ENCODE measurements at regions not wholly inside any gene's neighbourhood (a gene's known extent, or its start where the extent isn't known, plus 50 kb on each side); places are given as distances from the start of the nearest gene placed in this dataset.

DNA sequence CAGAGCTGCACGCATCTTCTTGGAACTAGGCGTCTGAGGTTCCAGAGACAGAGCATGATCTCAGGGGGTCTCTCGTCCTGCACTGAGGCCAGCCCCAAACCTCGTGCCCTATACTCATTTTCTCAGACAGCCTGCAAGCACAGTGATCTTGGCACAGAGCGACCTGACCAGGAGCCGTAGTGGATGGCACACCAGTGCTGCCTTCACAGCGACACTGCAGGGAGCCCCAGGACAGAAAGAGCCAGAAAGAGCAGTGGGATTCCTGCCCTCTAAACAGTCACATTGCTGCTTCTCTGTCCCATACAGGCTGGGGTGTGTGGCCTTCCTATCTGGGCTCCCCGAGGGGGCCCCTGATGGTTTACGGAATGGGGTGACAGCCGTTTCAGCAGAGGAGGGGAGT is 131.0 kb downstream of the RBFOX3 start:
- no peak for DNase-seq (ENCODE audit: low read depth, low spot score)
- no peak overlapping the region for H3K27ac ChIP-seq

DNA sequence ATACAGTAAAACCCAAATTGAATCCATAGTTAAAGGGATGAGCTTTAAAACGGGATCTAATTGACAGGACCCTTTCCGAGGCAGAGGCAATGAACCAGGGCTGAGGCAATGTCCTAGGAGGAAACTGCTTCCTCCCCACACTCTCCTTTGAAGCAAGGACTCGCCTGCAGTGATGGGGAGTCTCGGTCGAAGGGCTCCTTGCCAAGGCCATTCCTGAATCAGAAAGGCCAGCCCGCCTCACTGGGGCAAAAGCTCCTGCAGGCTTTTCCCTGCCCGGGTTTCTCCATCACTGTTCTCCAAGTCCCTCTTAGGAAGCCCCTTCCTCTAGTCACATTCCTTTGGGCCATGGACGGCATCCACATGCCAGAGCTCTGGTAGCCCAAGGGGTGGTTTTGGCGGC is 132.0 kb downstream of the RBFOX3 start:
- H3K27ac ChIP-seq = no peak overlapping the region
- DNase-seq (ENCODE audit: low read depth, low spot score) = no peak

DNA sequence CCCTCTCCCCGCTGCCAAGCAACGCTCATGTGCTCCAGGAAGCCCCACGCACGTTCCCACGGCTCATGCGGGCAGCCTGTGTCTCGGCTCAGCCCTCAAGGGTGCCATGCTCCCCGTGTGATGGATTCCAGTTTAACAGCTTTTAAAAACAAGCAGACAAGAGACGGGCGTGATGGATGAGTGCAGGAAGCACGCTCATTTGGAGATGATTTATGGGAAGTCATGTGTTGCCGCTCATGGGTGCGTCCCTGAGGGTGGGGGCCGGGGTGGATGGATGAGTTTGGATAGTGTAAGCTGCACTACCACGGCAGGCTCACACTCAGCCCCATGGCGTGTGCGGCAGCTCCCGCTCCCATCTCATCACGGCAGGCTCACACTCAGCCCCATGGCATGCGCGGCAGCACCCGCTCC is 132.8 kb downstream of the RBFOX3 start:
- H3K27ac ChIP-seq = no peak overlapping the region
- DNase-seq (ENCODE audit: low read depth, low spot score) = no peak

DNA sequence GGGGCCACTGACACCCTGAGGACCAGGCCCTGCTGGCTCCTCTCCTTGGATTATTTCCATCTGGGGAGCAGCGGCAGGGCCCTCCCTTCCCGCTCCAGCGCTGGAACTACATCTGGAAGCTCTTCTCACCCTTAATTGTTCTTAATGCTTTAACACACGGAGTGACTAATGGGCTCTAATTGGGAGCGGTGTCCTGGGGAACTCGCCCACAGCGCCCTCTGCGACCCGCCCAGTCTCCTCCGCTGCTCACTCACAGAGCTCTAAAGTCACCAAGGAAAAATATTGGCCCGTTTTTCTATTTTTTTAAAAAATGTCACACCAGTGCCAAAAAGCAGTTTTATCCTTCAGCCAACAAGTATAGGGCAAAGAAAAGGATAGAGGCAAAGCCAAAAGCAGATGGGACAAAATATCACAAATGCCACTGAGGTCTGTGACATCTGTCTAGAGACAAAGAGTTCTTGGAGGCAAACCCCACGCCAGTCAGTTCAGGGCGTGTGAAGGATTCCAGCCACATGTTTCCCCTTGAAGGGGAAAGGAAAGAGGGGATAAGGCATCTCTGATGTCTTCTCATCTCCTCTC is 134.7 kb downstream of the RBFOX3 start:
- DNase-seq (ENCODE audit: low read depth, low spot score) = no peak
- H3K27ac ChIP-seq = no peak overlapping the region

DNA sequence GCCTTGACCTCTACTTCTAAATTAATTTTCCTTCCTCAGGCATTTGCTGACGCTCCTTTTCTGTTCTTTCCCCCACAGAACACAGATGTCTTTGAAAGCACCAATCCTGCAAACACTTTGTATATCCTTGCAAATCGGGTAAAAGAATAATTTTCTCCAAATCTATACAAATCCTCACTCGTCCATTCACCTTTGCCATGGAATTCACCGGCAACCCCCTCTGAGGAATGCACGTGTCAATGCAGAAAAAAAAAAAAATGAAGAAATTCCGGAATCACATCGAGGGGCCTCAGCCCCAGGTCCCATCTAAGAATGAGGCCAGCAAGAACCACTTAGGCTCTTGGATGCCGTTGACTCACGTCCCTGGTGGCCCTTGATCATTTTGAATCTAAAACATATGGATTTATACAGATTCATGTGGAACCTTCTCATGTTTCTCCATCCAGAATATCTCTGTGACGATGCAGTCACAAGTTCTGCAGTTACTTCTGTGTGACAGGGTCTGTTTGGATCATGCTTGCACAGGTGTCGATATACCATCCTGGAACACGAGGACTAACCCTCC is 136.9 kb downstream of the RBFOX3 start:
- DNase-seq (ENCODE audit: low read depth, low spot score) = no peak
- no peak overlapping the region for H3K27ac ChIP-seq

DNA sequence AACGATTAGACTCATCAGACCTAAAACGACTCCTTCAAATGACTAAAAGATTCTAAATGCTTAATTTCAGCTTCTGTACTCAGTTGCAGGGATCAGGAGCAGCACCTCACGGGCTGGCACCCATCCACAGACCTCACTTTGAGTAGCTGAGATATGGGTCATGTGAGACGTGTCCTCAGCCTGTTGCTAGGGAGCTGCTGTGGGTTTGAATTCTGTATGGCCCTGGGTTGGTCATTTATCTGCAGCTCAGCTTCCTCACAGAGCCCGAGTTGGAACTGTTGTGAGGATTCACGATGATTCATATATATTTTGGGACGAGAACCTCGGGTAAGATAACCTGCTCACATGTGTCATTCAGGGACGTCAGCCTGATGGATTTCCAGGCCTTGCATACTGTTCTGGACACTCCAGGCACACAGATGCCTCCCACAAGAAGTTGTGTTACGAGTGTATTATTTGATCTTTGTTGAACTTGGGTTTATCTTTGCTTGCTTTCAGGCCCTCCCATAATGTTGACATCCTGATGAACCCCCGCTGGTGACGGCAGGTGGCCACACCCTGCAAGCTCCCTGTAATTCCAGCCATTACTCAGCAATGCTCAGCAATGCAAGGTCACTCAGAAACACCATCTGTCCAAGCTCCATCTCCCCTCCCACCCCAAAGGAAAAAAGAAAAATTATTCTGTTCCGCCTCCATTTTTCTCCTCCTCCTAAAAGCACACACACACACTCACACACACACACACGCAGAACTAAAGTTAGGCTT is 137.6 kb downstream of the RBFOX3 start:
- no peak for DNase-seq (ENCODE audit: low read depth, low spot score)

DNA sequence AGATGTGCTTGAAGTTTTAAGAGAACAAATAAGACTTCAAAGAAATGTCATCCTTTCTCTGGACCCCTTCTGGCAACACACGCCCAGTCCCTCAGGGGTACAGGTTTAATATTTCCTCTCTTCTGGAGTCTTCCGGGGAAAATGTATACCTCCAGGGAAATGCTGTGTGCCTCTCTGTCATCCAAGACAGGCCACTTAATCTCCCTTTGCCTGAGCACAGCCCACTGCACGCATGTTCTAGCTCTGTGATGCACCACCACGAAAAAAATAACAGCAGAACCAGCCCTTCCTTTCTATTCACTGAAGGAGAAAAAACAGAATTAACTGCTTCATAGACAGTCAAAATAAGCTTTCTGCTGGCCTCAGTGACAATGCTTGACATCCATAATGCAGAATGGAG is 140.1 kb downstream of the RBFOX3 start:
- H3K27ac ChIP-seq = no peak overlapping the region
- no peak for DNase-seq (ENCODE audit: low read depth, low spot score)

More for the DNA sequence above, 137.6 kb downstream of the RBFOX3 start:
- H3K27ac ChIP-seq = no peak overlapping the region

DNA sequence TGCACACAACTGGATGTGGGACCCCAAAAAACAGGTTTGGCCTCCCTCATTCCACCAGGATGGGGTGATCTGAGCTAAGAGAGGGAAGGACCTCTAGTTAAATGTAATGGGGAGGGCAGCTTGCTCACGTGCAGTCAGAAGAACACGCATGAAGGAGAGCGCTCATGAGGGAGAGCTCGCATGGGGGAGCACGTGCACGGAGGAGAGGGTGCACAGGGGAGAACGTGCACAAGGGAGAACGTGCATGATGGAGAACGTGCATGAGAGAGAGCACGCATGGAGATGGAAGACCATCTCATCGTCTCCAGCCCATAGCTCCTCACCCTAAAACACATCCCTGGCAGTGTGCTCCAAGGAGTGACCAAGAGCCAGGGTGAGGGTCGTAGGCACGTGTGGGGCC is 141.2 kb downstream of the RBFOX3 start:
- H3K27ac ChIP-seq = no peak overlapping the region
- no peak for DNase-seq (ENCODE audit: low read depth, low spot score)

DNA sequence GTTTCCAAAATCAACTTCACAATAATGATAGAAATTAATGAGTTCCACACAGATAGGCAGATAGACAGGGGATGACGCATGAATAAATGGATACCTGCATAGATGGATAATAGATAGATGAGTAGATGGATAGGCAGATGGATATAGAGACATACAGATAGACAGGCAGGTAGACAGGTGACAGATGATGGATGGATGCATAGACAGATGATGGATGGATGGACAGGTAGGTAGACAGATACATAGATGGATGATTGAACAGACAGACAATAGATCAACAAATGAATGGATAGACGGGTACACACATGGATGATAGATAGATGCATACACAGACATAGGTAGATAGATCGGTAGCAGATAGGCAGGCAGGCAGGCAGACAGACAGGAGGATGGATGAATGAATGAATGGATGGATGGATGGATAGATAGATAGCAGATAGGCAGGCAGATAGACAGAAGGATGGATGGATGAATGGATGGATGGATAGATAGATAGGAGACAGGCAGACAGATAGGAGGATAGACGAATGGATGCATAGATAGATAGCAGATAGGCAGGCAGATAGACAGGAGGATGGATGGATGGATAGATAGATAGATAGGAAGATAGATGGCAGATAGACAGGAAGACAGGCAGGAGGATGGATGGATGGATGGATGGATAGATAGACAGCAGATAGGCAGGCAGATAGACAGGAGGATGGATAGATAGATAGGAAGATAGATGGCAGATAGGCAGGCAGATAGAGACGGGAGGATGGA is 142.5 kb downstream of the RBFOX3 start:
- no peak overlapping the region for H3K27ac ChIP-seq
- DNase-seq (ENCODE audit: low read depth, low spot score) = no peak

DNA sequence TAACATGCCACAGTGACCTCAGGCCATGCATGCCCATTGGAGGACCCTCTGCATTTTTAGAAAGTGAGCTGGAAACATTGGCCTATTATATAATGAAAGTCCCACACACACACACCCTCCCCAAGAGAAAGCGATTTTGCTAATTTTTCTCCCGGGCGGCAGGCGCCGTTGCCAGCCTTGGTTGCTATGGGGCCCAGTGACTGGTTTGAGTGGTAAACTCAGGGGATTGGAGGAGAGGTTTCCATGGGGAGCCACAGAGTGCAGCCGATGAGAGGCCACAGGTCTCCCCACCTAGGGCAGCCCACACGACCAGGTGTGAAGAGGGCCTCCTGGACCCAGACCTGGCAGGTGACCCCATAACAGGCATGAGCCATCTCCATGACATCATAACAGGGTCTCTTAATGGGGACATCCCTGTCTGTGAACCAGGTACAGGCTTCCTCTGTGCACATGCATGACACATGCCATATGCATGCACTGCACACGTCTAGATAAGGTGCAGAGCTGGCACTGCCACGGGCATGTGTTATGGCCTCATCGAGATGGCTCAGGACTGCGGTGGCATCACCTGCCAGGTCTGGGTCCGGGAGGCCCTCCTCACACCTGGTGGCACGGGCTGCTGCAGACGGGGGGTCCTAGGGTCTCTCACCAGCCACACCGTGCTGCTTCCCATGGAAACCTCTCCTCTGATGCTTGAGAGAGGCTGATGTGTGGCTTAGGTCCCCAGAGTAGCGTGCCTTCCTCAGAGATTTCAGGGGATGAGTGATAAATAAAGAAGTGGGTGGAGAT is 144.1 kb downstream of the RBFOX3 start:
- DNase-seq (ENCODE audit: low read depth, low spot score) = no peak
- no peak overlapping the region for H3K27ac ChIP-seq

DNA sequence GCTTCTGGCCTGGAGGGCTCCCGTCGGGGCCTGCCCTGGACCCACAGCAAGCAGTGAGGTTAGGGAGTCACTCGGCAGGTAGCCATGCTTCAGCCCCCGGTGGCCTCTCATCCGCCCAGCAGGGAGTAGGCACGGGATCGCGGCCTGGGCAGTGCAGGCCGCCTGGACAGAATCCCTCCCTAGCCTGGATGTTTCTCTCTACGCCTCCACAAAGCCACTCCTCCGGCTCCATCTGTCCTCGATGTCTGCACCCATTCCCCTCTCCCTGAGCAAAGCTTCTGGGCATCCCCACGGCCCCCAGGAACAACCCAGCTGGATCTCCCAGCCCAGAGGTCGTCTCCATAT is 145.2 kb downstream of the RBFOX3 start:
- no peak for DNase-seq (ENCODE audit: low read depth, low spot score)
- no peak overlapping the region for H3K27ac ChIP-seq

DNA sequence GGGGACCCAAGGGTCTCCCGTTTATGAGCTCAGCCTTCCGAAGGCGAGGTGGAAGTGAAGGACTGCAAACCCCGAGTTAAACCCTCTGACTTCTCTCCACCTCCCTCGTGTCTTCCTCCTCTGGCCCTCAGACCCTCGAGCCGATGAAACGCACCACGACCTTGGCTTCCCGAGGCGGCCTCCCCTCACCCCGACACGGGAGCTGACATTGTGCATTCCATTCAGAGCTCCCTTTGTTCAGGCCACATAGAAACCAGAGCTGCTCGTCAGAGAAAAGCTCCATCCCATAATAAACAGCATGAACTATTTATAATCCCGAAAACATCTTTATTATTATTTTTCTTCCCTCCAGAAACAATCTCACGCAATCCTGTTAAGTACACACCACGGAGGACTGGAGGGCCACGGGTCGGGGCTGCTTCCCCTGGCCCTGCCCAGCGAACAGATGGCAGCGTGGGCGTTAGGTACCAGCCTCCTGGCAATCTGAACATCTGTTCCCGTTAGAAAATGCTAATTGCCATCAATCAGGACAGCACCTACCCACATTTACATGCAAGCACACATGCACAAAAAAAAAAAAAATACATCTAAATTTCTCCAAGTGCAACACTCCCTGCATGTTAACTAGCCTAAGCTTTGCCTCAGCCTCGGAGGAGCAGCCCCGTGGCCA is 145.7 kb downstream of the RBFOX3 start:
- no peak overlapping the region for H3K27ac ChIP-seq
- no peak for DNase-seq (ENCODE audit: low read depth, low spot score)

DNA sequence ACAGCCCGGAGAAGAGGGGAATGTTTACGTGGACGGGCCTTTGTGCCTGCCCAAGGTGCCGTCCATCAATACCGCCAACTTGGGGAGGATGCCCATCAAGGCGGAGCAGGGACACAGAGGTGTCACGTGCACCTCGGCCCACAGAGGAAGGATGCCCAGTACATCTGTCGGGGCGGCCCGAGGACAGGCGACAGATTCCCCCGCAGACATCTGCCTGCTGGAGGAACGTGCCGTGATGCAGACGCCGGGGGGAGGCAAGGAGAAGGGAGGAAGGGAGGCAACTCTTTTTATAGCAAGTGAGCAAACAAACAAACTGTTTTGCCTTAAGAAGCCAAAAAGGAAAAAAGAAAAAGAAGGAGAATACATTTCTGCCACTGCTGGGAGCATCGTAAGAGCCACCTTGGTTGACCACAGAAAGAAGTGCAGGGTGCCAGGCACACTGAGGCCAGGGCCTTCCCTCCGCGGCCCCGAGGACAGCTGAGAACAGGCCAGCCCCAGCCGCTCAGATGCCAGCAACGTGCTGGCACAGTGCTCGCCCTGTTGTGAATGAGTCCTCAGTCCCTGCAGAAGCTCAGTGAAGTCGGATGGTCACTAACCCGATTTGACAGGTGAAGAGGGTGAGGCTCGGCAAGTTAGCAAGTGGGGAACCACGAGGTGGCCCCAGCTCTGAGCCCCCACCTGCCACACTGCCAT is 146.4 kb downstream of the RBFOX3 start:
- DNase-seq (ENCODE audit: low read depth, low spot score) = no peak
- no peak overlapping the region for H3K27ac ChIP-seq

DNA sequence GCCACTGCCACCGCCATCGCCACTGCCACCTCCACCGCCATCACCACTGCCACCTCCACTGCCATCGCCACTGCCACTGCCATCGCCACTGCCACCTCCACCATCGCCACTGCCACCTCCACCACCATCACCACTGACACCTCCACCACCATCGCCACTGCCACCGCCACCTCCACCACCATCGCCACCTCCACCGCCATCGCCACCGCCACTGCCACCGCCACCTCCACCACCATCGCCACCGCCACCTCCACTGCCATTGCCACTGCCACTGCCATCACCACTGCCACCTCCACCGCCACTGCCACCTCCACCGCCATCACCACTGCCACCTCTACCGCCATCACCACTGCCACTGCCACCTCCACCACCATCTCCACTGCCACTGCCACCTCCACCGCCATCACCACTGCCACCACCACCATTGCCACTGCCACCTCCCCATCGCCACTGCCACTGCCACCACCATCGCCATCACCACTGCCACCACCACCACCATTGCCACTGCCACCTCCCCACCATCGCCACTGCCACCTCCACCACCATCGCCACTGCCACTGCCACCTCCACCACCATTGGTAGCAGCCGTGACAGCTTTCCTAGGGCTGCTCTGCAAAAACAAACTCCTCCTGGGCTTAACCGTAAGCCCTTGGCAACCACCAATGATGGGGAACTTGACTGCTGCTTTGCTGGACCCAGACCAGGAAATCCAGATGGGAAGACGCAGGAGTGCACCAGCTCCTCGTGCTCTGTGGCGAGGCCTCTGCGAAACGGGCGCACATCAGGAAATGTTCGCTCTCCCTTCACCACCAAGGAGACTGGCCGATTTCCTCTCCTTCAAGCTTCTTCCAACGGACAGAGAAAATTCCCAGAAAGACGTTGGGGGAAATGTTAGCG is 147.2 kb downstream of the RBFOX3 start:
- no peak overlapping the region for H3K27ac ChIP-seq
- no peak for DNase-seq (ENCODE audit: low read depth, low spot score)

DNA sequence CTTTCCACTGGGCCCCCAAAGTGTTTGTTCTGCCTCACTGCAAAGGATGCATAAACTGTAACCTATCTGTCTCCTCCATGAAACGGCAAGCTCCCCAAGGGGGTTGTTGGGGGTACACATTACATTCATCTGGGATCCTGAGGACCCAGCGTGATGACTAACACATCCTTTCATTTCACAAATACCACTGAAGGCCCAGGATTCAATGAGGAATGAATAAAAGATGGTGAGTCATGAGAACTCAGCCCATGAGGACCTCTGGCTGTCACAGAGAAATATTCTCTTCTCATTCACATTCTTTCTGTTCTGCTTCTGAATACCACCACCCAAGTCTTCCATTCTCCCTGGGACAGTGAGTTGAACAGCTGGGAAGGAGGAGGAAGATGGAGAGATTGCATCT is 149.8 kb downstream of the RBFOX3 start:
- no peak for DNase-seq (ENCODE audit: low read depth, low spot score)
- no peak overlapping the region for H3K27ac ChIP-seq

DNA sequence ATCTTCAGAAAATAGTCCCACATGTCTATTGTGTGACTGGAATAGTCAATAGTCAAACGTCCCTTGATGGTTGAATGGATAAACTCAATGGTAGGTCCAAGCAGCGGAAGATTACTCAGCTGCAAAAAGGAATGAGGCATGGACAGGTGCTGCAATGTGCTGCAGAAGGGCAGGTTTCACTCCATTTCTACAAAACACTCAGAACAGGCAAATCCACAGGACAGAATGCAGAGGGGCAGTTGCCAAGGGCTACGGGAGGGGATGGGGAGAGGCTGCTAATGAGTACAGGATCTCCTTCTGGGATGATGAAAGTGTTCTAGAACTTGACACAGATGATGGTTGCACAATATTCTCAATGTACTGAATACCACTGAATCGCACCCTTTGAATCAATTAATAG is 151.0 kb downstream of the RBFOX3 start:
- no peak for DNase-seq (ENCODE audit: low read depth, low spot score)
- H3K27ac ChIP-seq = no peak overlapping the region

DNA sequence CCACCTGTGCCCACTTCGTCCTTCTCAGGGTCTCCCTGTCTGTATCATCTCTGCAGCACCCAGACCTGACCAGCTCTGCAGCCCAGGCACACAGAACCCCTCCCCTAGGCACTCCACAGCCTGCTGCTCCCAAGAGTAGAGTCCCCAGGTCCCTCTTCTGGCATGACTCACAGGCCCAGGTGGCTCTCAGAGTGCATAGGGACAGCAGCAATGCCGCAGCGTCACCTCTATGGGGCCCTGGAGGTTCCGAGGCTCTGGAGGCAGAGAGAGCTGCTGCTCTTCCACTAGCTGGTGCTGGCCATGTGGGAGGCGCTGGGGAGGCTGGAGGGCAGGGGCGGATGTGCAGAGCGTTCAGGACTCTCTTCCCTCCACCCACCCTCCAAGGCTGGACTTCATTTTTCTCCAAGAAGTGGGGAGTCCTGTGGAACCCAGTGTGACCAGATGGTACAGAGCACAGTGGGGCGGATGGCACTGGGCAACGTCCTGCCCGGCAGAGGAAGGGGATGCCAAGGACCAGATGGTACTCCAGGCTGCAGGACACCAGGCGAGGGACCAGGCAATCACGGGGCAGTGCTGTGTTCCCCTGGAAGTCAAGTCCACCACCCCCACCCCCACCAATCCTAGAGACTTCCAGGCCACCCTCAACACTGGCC is 151.7 kb downstream of the RBFOX3 start:
- H3K27ac ChIP-seq = no peak overlapping the region
- DNase-seq (ENCODE audit: low read depth, low spot score) = no peak

DNA sequence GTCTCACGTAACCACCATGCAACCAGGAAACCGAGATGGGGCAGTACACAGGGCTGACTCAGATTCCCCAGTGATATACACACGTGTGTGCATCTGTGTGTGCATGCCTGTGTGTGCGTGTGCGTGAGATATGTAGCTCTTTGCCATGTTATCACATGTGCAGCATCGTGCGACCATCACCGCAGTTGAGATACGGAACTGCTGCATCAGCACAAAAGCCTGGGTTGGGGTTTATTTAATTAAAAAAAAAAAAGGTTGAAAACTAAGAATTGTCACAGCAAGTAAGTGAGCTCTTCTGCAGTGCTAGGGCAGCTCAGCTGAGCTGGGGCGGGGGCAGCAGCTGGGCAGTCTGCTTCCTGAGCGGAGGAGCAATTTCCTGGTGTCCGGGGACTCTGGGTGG is 152.5 kb downstream of the RBFOX3 start:
- no peak overlapping the region for H3K27ac ChIP-seq
- no peak for DNase-seq (ENCODE audit: low read depth, low spot score)
